ENCODE measurements at regions not wholly inside any gene's neighbourhood (a gene's known extent, or its start where the extent isn't known, plus 50 kb on each side); places are given as distances from the start of the nearest gene placed in this dataset.

DNA sequence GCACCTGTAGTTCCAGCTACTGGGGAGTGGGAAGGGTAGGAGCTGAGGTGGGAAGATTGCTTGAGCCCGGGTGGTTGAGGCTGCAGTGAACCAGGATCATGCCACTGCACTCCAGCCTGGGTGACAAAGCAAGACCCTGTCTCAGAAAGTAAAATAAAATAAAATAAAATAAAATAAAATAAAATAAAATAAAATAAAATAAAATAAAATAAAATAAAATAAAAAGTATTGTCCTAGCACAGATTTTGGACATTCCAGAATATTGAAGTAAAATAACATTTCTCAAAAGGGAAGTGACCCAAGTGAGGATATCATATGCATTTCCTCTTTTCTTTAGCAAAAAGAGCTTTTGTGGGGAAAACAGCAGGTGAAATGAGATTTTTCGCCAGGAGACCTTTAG, 83.5 kb downstream of the TMEM174 start:
- TF ChIP-seq, protein P1, sequence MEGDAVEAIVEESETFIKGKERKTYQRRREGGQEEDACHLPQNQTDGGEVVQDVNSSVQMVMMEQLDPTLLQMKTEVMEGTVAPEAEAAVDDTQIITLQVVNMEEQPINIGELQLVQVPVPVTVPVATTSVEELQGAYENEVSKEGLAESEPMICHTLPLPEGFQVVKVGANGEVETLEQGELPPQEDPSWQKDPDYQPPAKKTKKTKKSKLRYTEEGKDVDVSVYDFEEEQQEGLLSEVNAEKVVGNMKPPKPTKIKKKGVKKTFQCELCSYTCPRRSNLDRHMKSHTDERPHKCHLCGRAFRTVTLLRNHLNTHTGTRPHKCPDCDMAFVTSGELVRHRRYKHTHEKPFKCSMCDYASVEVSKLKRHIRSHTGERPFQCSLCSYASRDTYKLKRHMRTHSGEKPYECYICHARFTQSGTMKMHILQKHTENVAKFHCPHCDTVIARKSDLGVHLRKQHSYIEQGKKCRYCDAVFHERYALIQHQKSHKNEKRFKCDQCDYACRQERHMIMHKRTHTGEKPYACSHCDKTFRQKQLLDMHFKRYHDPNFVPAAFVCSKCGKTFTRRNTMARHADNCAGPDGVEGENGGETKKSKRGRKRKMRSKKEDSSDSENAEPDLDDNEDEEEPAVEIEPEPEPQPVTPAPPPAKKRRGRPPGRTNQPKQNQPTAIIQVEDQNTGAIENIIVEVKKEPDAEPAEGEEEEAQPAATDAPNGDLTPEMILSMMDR (conservative IDR thresholded peaks at IDR 0.05; ENCODE audit: low read depth, low read length) = no peak
- no peak for TF ChIP-seq EZH2 (IDR thresholded peaks at IDR 0.05; ENCODE audit: borderline replicate concordance, low read depth, low read length, poor library complexity, severe bottlenecking)

All from A673 (cell line).